Osteoblast (primary cell): ENCODE measurements at regions not wholly inside any gene's neighbourhood (a gene's known extent, or its start where the extent isn't known, plus 50 kb on each side); places are given as distances from the start of the nearest gene placed in this dataset.

Experiments
- DNase-seq: peaks from one replicate; pipeline ENCODE4 v3.0.0; 2011; ENCODE audit warnings: low spot score, mixed read lengths; ENCODE audit not compliant: insufficient read length; ENCODE audit errors: missing footprints
- H2AFZ ChIP-seq: 2 replicates; pipeline ENCODE4 v1.6.0; 2011; ENCODE audit warnings: mild to moderate bottlenecking, low read length
- H3K27ac ChIP-seq: 2 replicates; pipeline ENCODE4 v1.5.1; 2011; ENCODE audit warnings: mild to moderate bottlenecking, low read depth, low read length, moderate library complexity
- H3K27me3 ChIP-seq: 2 replicates; pipeline ENCODE4 v1.6.0; 2012; ENCODE audit warnings: mild to moderate bottlenecking, control low read depth, inconsistent platforms, low read length, moderate library complexity; ENCODE audit not compliant: insufficient read depth
- H3K36me3 ChIP-seq: 2 replicates; pipeline ENCODE4 v1.5.1; 2011; ENCODE audit warnings: mild to moderate bottlenecking, low read length, control low read depth, moderate library complexity; ENCODE audit not compliant: insufficient read depth
- H3K4me1 ChIP-seq: 2 replicates; pipeline ENCODE4 v1.5.1; 2011; ENCODE audit warnings: mild to moderate bottlenecking, low read length, control low read depth, moderate library complexity; ENCODE audit not compliant: insufficient read depth
- H3K4me2 ChIP-seq: 2 replicates; pipeline ENCODE4 v1.6.0; 2011; ENCODE audit warnings: mild to moderate bottlenecking, low read length; ENCODE audit not compliant: insufficient read depth
- H3K4me3 ChIP-seq: fragments of 200-600 bp; sonication (generic); 3 replicates; pipeline ENCODE4 v1.5.1; 2012; ENCODE audit warnings: mild to moderate bottlenecking, low read length, inconsistent platforms; ENCODE audit not compliant: insufficient read depth
- H3K79me2 ChIP-seq: 2 replicates; pipeline ENCODE4 v1.6.0; 2012; ENCODE audit warnings: mild to moderate bottlenecking, low read length, control low read depth, inconsistent platforms; ENCODE audit not compliant: insufficient read depth
- H3K9me3 ChIP-seq: 2 replicates; pipeline ENCODE4 v1.5.1; 2011; ENCODE audit warnings: low read depth, low read length, control low read depth
- H4K20me1 ChIP-seq: 2 replicates; pipeline ENCODE4 v1.6.0; 2012; ENCODE audit warnings: mild to moderate bottlenecking, low read length, control low read depth; ENCODE audit not compliant: insufficient read depth
- CTCF ChIP-seq: IDR thresholded peaks from 2 replicates; pipeline ENCODE4 v1.5.1; 2011; ENCODE audit warnings: mild to moderate bottlenecking, low read depth, low read length, moderate library complexity; ENCODE audit errors: extremely low read depth

GRCh38 chr6:159642995-159643394 is 50.0 kb downstream of the SOD2 start:
- Histone ChIP-seq H4K20me1 (no peaks in the 10 kb centered on the region), H3K27me3 (no peaks in the 10 kb centered on the region), H3K27ac (no peak overlapping the region), H3K4me1 (no peaks in the 10 kb centered on the region), H3K9me3 (no peaks in the 10 kb centered on the region), H3K79me2 (no peaks in the 10 kb centered on the region), H3K4me2 (no peak overlapping the region), H3K36me3 (no peaks in the 10 kb centered on the region), H3K4me3 (no peak overlapping the region), H2AFZ (no peak overlapping the region)
- DNase-seq, result no peak
- no peak for TF ChIP-seq CTCF

DNA sequence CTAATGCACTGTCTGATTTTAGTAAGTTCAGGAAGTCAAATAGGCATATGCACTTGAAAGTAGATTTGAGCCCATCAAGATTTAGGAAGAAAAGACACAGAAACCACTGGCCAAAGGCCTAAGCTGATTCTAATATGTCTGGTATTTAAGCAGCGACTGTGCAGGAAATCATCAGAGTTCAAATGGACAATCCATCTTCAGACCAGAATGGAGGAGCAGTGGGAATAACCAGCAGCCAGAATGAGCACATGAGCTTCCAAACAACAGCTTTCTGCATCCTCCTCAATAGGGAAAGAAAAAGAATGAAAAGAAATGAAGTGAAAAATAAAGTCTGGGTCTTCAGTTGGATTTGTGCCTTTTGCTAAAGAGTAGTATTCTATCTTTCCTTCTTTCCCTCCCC is 50.6 kb downstream of the SOD2 start:
- DNase-seq, result no peak
- H4K20me1 ChIP-seq, result no peaks in the 10 kb centered on the region
- H3K4me2 ChIP-seq, result no peak overlapping the region
- H3K27me3 ChIP-seq, result no peaks in the 10 kb centered on the region
- H3K4me1 ChIP-seq, result no peaks in the 10 kb centered on the region
- H3K36me3 ChIP-seq, result no peaks in the 10 kb centered on the region
- H3K79me2 ChIP-seq, result no peaks in the 10 kb centered on the region
- H3K9me3 ChIP-seq, result no peaks in the 10 kb centered on the region
- no peak overlapping the region for H2AFZ ChIP-seq
- no peak overlapping the region for H3K4me3 ChIP-seq
- no peak overlapping the region for H3K27ac ChIP-seq
- no peak for TF ChIP-seq CTCF

DNA sequence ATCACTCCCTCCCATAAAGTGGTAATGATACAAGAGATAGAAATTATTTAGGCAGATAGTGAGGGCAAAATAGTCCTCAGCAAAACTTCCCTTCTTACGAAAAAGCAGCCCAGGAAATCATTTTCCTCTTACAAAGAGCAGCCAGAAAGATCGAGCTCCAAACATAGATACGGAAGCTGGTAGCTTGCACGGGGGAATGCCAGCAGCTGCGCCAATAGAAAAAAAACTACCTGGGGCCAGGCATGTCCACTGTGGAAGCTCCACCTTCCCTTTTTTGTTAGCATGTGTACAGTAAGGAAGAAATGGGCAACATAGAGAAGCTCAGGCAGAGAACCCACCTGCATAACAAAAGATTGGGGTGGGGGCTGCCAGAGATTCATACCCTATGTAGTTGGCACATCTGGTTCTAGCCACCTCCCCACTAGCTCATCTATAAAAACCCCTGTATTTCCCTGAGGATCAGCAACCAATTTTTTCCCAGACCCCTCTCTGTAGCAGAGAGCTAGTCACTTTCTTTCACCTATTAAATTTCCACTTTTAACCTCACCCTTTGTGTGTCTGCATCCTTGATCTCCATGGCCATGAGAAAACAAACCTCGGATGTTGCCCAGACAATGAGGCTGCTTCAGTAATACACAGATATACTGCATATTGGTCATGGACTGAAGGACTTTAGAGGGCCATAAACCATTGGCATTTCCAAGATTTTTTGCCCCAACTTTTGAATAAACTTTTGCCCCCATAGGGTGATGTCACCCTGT is 52.1 kb downstream of the SOD2 start:
- no peak overlapping the region for H2AFZ ChIP-seq
- DNase-seq, result no peak
- no peaks in the 10 kb centered on the region for H4K20me1 ChIP-seq
- no peaks in the 10 kb centered on the region for H3K79me2 ChIP-seq
- H3K4me1 ChIP-seq, result no peaks in the 10 kb centered on the region
- H3K4me3 ChIP-seq, result no peak overlapping the region
- H3K4me2 ChIP-seq, result no peak overlapping the region
- no peaks in the 10 kb centered on the region for H3K27me3 ChIP-seq
- TF ChIP-seq CTCF, result no peak
- no peak overlapping the region for H3K27ac ChIP-seq
- H3K36me3 ChIP-seq, result no peaks in the 10 kb centered on the region
- no peaks in the 10 kb centered on the region for H3K9me3 ChIP-seq

DNA sequence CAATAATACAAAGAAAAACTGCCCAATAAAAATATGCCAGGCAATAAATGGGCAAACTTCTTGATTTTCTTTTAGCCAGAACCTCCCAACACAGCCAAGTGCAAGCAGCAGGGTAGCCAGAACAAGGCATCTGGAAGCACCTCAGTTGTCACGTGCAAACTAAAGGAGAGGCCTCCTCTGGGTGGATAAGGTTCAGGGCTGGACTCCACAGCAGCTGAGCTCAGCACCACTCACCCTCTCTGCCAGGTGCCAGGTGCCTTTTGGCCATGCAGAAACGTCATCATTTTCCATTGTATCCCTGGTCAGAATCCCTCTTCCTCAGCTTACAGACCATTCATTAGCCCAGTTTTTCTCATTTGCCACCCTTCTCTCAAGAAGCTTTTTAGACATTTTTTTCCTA is 52.7 kb downstream of the SOD2 start:
- H3K27me3 ChIP-seq, result no peaks in the 10 kb centered on the region
- H3K4me1 ChIP-seq, result no peaks in the 10 kb centered on the region
- H3K36me3 ChIP-seq, result no peaks in the 10 kb centered on the region
- H3K9me3 ChIP-seq, result no peaks in the 10 kb centered on the region
- H2AFZ ChIP-seq, result no peak overlapping the region
- H3K4me2 ChIP-seq, result no peak overlapping the region
- H3K79me2 ChIP-seq, result no peaks in the 10 kb centered on the region
- no peak for TF ChIP-seq CTCF
- DNase-seq, result no peak
- no peak overlapping the region for H3K27ac ChIP-seq
- no peaks in the 10 kb centered on the region for H4K20me1 ChIP-seq
- H3K4me3 ChIP-seq, result no peak overlapping the region
